Mesenchymal stem cell (in vitro differentiated cells and primary cell): ENCODE measurements at regions not wholly inside any gene's neighbourhood (a gene's known extent, or its start where the extent isn't known, plus 50 kb on each side); places are given as distances from the start of the nearest gene placed in this dataset.

Experiments used
- DNase-seq: peaks from one replicate; pipeline ENCODE4 v3.0.0-alpha.2; 2013
- H2AFZ ChIP-seq: one replicate; pipeline ENCODE4 v1.6.1; 2013; ENCODE audit warnings: low read depth, mild to moderate bottlenecking, control low read depth, inconsistent platforms, low read length, moderate library complexity
- H2AK5ac ChIP-seq: 2 replicates; pipeline ENCODE4 v1.6.1; 2013; ENCODE audit warnings: low read length, moderate library complexity, mild to moderate bottlenecking, inconsistent platforms; ENCODE audit not compliant: severe bottlenecking
- H2BK120ac ChIP-seq: one replicate; pipeline ENCODE4 v1.6.1; 2013; ENCODE audit warnings: low read depth, mild to moderate bottlenecking, inconsistent platforms, low read length, moderate library complexity
- H2BK12ac ChIP-seq, 2 experiments: one replicate each; pipeline ENCODE4 v1.6.1; 2013; ENCODE audit warnings: inconsistent platforms in 2 of 2, low read length in 2 of 2, mild to moderate bottlenecking in 2 of 2, moderate library complexity in 2 of 2, control low read depth in 1 of 2
- H2BK15ac ChIP-seq: one replicate; pipeline ENCODE4 v1.6.1; 2013; ENCODE audit warnings: mild to moderate bottlenecking, low read depth, inconsistent platforms; ENCODE audit not compliant: poor library complexity, severe bottlenecking
- H2BK5ac ChIP-seq: 2 replicates; pipeline ENCODE4 v1.6.1; 2013; ENCODE audit warnings: low read depth, mild to moderate bottlenecking, low read length, control low read depth, inconsistent platforms; ENCODE audit not compliant: poor library complexity, severe bottlenecking
- H3K14ac ChIP-seq, 2 experiments: one replicate each; pipeline ENCODE4 v1.6.1; 2013; ENCODE audit warnings: inconsistent platforms in 2 of 2, low read length in 2 of 2, control low read depth in 1 of 2, mild to moderate bottlenecking in 1 of 2, moderate library complexity in 1 of 2
- H3K18ac ChIP-seq, 2 experiments: one replicate each; pipeline ENCODE4 v1.6.1; 2013; ENCODE audit warnings: inconsistent platforms in 2 of 2, low read length in 2 of 2, control low read depth in 1 of 2, low read depth in 1 of 2, mild to moderate bottlenecking in 1 of 2
- H3K23ac ChIP-seq, 2 experiments: one replicate each; pipeline ENCODE4 v1.6.1; 2013; ENCODE audit warnings: inconsistent platforms in 2 of 2, low read length in 2 of 2, mild to moderate bottlenecking in 2 of 2, moderate library complexity in 2 of 2, control low read depth in 1 of 2
- H3K27ac ChIP-seq: 2 replicates; pipeline ENCODE4 v1.5.1; 2013; ENCODE audit warnings: mild to moderate bottlenecking, moderate library complexity, low read length, control low read depth, inconsistent platforms; ENCODE audit not compliant: poor library complexity, severe bottlenecking
- H3K27me3 ChIP-seq, 2 experiments: 2 replicates each; pipeline versions ENCODE4 v1.6.1 to v1.7.0; 2013; ENCODE audit warnings: low read length in 2 of 2, mild to moderate bottlenecking in 2 of 2, moderate library complexity in 2 of 2, control low read depth in 1 of 2, inconsistent platforms in 1 of 2; ENCODE audit not compliant: control insufficient read depth in 1 of 2, insufficient read depth in 1 of 2
- H3K36me3 ChIP-seq, 2 experiments: 2 replicates each; pipeline versions ENCODE4 v1.6.1 to v1.7.0; 2013; ENCODE audit warnings: low read length in 2 of 2, control low read depth in 1 of 2, inconsistent platforms in 1 of 2, low read depth in 1 of 2, mild to moderate bottlenecking in 1 of 2; ENCODE audit not compliant: insufficient read depth in 2 of 2, control insufficient read depth in 1 of 2
- H3K4ac ChIP-seq, 2 experiments: one replicate each; pipeline ENCODE4 v1.6.1; 2013; ENCODE audit warnings: inconsistent platforms in 2 of 2, low read length in 2 of 2, mild to moderate bottlenecking in 2 of 2, moderate library complexity in 2 of 2, control low read depth in 1 of 2, low read depth in 1 of 2
- H3K4me1 ChIP-seq: 2 replicates; pipeline ENCODE4 v1.6.1; 2013; ENCODE audit warnings: low read depth, low read length, control low read depth; ENCODE audit not compliant: control insufficient read depth, insufficient read depth
- H3K4me2 ChIP-seq: 2 replicates; pipeline ENCODE4 v1.6.1; 2013; ENCODE audit warnings: low read length, mild to moderate bottlenecking, inconsistent platforms; ENCODE audit not compliant: poor library complexity, severe bottlenecking
- H3K4me3 ChIP-seq, 2 experiments: 2 replicates each; pipeline versions ENCODE4 v1.5.1 to v1.7.0; 2013; ENCODE audit warnings: low read length in 2 of 2, mild to moderate bottlenecking in 2 of 2, control low read depth in 1 of 2, low read depth in 1 of 2; ENCODE audit not compliant: insufficient read depth in 1 of 2
- H3K79me1 ChIP-seq: replicated peaks from 2 replicates; pipeline ENCODE4 v1.6.1; 2013; ENCODE audit warnings: mild to moderate bottlenecking, control low read depth, low read length, inconsistent platforms; ENCODE audit not compliant: poor library complexity, severe bottlenecking
- H3K9ac ChIP-seq: 2 replicates; pipeline ENCODE4 v1.7.0; 2013; ENCODE audit warnings: mild to moderate bottlenecking, low read length, moderate library complexity
- H3K9me3 ChIP-seq: 2 replicates; pipeline ENCODE4 v1.7.0; 2013; ENCODE audit warnings: mild to moderate bottlenecking, low read length; ENCODE audit not compliant: control insufficient read depth
- H4K8ac ChIP-seq: one replicate; pipeline ENCODE4 v1.6.1; 2013; ENCODE audit warnings: inconsistent platforms, mild to moderate bottlenecking, low read length, moderate library complexity
- H4K91ac ChIP-seq: one replicate; pipeline ENCODE4 v1.6.1; 2013; ENCODE audit warnings: mild to moderate bottlenecking, low read length, inconsistent platforms
- WGBS: methylation state at CpG from one replicate; pipeline ENCODE4 v1.1.7; 2013; ENCODE audit warnings: mixed read lengths; 5-methylcytosine and 5-hydroxymethylcytosine counted together

GRCh38 chr13:84662491-84662890 is 780.2 kb upstream of the SLITRK1 start:
- Histone ChIP-seq H4K8ac (no peak overlapping the region), H3K36me3 (no peaks in the 10 kb centered on the region), H3K9me3 (no peaks in the 10 kb centered on the region), H4K91ac (no peak overlapping the region), H2BK12ac (no peak overlapping the region), H3K9ac (no peak overlapping the region), H3K14ac (no peak overlapping the region), H3K27ac (no peak overlapping the region), H3K79me1 (no peaks in the 10 kb centered on the region), H3K23ac (no peak overlapping the region), H3K18ac (no peak overlapping the region), H2AK5ac (no peak overlapping the region), H3K4ac (no peak overlapping the region), H2BK15ac (no peak overlapping the region), H3K4me2 (no peak overlapping the region), H2BK120ac (no peak overlapping the region), H3K4me1 (no peaks in the 10 kb centered on the region), H3K27me3 (no peaks in the 10 kb centered on the region), H2AFZ (no peak overlapping the region), H2BK5ac (no peak overlapping the region), H3K4me3 (no peak overlapping the region)
- no peak for DNase-seq
- 90% methylated on average over 2 of the region's 3 CpGs for WGBS

- Histone ChIP-seq H3K4ac (no peak overlapping the region), H3K9ac (no peak overlapping the region), H3K18ac (no peak overlapping the region), H2BK15ac (no peak overlapping the region), H2BK12ac (no peak overlapping the region), H2BK120ac (no peak overlapping the region), H2AK5ac (no peak overlapping the region), H3K27ac (no peak overlapping the region), H3K79me1 (no peaks in the 10 kb centered on the region), H3K23ac (no peak overlapping the region), H3K4me1 (no peaks in the 10 kb centered on the region), H2AFZ (no peak overlapping the region), H3K14ac (no peak overlapping the region), H2BK5ac (no peak overlapping the region), H3K4me3 (no peak overlapping the region), H4K91ac (no peak overlapping the region), H4K8ac (no peak overlapping the region), H3K36me3 (no peaks in the 10 kb centered on the region), H3K4me2 (no peak overlapping the region), H3K27me3 (no peaks in the 10 kb centered on the region), H3K9me3 (no peaks in the 10 kb centered on the region)
- 71% methylated on average over 5 of the region's 5 CpGs for WGBS
- no peak for DNase-seq
These were observed 779.4 kb upstream of the SLITRK1 start for GRCh38 chr13:84661718-84662117.

- Histone ChIP-seq H3K4me2 (no peak overlapping the region), H4K91ac (no peak overlapping the region)
- no peak for DNase-seq
These were observed 777.0 kb upstream of the SLITRK1 start for GRCh38 chr13:84659359-84659661.

GRCh38 chr13:84658491-84659358 is 776.5 kb upstream of the SLITRK1 start:
- no peak overlapping the region for H3K4me3 ChIP-seq
- no peaks in the 10 kb centered on the region for H3K27me3 ChIP-seq
- H3K14ac ChIP-seq: no peak overlapping the region
- 95% methylated on average over 1 of the region's 3 CpGs for WGBS
- no peak for DNase-seq
- no peak overlapping the region for H3K27ac ChIP-seq
- H3K79me1 ChIP-seq: no peaks in the 10 kb centered on the region
- no peak overlapping the region for H3K18ac ChIP-seq
- no peak overlapping the region for H3K4me2 ChIP-seq
- H3K23ac ChIP-seq: no peak overlapping the region
- H3K36me3 ChIP-seq: no peaks in the 10 kb centered on the region
- no peak overlapping the region for H2BK120ac ChIP-seq
- no peak overlapping the region for H2BK5ac ChIP-seq
- H3K9me3 ChIP-seq: no peaks in the 10 kb centered on the region
- no peak overlapping the region for H3K4ac ChIP-seq
- no peaks in the 10 kb centered on the region for H3K4me1 ChIP-seq
- no peak overlapping the region for H2BK15ac ChIP-seq
- peak overlapping the region; percentile 19 for H3K9ac ChIP-seq
- no peak overlapping the region for H2BK12ac ChIP-seq
- no peak overlapping the region for H2AFZ ChIP-seq
- H2AK5ac ChIP-seq: no peak overlapping the region
- H4K8ac ChIP-seq: no peak overlapping the region
- H4K91ac ChIP-seq: no peak overlapping the region

More at GRCh38 chr13:84659359-84659661, 777.0 kb upstream of the SLITRK1 start:
- Histone ChIP-seq H2AK5ac (no peak overlapping the region), H2BK5ac (no peak overlapping the region), H3K4ac (no peak overlapping the region), H3K4me1 (no peaks in the 10 kb centered on the region), H3K23ac (no peak overlapping the region), H4K8ac (no peak overlapping the region), H3K36me3 (no peaks in the 10 kb centered on the region), H2BK120ac (no peak overlapping the region), H3K79me1 (no peaks in the 10 kb centered on the region), H3K18ac (no peak overlapping the region), H3K27ac (no peak overlapping the region), H3K9ac (peak overlapping the region; percentile 19), H3K4me3 (no peak overlapping the region), H2BK12ac (no peak overlapping the region), H3K9me3 (no peaks in the 10 kb centered on the region), H2BK15ac (no peak overlapping the region), H2AFZ (no peak overlapping the region), H3K27me3 (no peaks in the 10 kb centered on the region), H3K14ac (no peak overlapping the region)
